ENCODE measurements at regions not wholly inside any gene's neighbourhood (a gene's known extent, or its start where the extent isn't known, plus 50 kb on each side); places are given as distances from the start of the nearest gene placed in this dataset.

DNA sequence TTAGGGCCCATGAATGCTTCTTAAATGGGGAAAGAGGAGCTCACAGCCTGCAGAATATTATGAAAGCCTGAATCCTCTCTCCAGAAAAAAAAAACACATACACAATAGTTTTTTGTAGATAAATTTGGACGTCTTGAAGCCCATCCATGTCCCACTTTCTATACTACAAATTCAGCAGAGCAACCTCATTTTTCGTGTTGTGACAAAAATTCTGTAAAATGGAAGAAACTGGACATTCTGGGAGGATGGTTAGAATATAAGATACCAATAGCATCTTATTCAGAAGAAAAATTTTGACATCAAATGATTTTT is 102.1 kb downstream of the ZNF281 start:
- no peaks in the 10 kb centered on the region for H4K20me1 ChIP-seq (ENCODE audit: insufficient read depth)
- TF ChIP-seq POLR2AphosphoS5 (IDR thresholded peaks at IDR 0.05) (no peak), SMC3 (conservative IDR thresholded peaks at IDR 0.05; ENCODE audit: poor library complexity) (no peak), MXI1 (conservative IDR thresholded peaks at IDR 0.05; ENCODE audit: poor library complexity, severe bottlenecking) (no peak), RAD21 (conservative IDR thresholded peaks at IDR 0.05) (no peak), EZH2 (IDR thresholded peaks at IDR 0.05; ENCODE audit: borderline replicate concordance, insufficient read depth, low read length, poor library complexity, severe bottlenecking) (no peak)
- TF ChIP-seq, protein P1, sequence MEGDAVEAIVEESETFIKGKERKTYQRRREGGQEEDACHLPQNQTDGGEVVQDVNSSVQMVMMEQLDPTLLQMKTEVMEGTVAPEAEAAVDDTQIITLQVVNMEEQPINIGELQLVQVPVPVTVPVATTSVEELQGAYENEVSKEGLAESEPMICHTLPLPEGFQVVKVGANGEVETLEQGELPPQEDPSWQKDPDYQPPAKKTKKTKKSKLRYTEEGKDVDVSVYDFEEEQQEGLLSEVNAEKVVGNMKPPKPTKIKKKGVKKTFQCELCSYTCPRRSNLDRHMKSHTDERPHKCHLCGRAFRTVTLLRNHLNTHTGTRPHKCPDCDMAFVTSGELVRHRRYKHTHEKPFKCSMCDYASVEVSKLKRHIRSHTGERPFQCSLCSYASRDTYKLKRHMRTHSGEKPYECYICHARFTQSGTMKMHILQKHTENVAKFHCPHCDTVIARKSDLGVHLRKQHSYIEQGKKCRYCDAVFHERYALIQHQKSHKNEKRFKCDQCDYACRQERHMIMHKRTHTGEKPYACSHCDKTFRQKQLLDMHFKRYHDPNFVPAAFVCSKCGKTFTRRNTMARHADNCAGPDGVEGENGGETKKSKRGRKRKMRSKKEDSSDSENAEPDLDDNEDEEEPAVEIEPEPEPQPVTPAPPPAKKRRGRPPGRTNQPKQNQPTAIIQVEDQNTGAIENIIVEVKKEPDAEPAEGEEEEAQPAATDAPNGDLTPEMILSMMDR (IDR thresholded peaks at IDR 0.05; ENCODE audit: poor library complexity, severe bottlenecking) = no peak
- TF ChIP-seq, protein P2, sequence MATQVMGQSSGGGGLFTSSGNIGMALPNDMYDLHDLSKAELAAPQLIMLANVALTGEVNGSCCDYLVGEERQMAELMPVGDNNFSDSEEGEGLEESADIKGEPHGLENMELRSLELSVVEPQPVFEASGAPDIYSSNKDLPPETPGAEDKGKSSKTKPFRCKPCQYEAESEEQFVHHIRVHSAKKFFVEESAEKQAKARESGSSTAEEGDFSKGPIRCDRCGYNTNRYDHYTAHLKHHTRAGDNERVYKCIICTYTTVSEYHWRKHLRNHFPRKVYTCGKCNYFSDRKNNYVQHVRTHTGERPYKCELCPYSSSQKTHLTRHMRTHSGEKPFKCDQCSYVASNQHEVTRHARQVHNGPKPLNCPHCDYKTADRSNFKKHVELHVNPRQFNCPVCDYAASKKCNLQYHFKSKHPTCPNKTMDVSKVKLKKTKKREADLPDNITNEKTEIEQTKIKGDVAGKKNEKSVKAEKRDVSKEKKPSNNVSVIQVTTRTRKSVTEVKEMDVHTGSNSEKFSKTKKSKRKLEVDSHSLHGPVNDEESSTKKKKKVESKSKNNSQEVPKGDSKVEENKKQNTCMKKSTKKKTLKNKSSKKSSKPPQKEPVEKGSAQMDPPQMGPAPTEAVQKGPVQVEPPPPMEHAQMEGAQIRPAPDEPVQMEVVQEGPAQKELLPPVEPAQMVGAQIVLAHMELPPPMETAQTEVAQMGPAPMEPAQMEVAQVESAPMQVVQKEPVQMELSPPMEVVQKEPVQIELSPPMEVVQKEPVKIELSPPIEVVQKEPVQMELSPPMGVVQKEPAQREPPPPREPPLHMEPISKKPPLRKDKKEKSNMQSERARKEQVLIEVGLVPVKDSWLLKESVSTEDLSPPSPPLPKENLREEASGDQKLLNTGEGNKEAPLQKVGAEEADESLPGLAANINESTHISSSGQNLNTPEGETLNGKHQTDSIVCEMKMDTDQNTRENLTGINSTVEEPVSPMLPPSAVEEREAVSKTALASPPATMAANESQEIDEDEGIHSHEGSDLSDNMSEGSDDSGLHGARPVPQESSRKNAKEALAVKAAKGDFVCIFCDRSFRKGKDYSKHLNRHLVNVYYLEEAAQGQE (IDR thresholded peaks at IDR 0.05; ENCODE audit: borderline replicate concordance) = no peak
- peaks cover 25% of the 10 kb centered on the region for H3K27me3 ChIP-seq (ENCODE audit: insufficient read depth, low read depth, low read length)
- no peak overlapping the region for H3K4me3 ChIP-seq (ENCODE audit: low read length)
- H3K9me2 ChIP-seq (ENCODE audit: insufficient read depth, low read length) = no peaks in the 10 kb centered on the region
- no peaks in the 10 kb centered on the region for H3K36me3 ChIP-seq (ENCODE audit: insufficient read depth, low read length)
- H3K27ac ChIP-seq (ENCODE audit: low read length) = no peak overlapping the region
- no peaks in the 10 kb centered on the region for H3K9me3 ChIP-seq (ENCODE audit: low read length)
- no peaks in the 10 kb centered on the region for H3F3A ChIP-seq (ENCODE audit: insufficient read depth, low read length, poor library complexity, severe bottlenecking)
- no peaks in the 10 kb centered on the region for H3K79me2 ChIP-seq (replicated peaks; ENCODE audit: insufficient read depth, low read length)
- H2AFZ ChIP-seq (ENCODE audit: low read depth, low read length) = no peak overlapping the region
- no peak overlapping the region for H3K9ac ChIP-seq (ENCODE audit: low read length)
- H3K4me2 ChIP-seq (ENCODE audit: low read length) = no peak overlapping the region

DNA sequence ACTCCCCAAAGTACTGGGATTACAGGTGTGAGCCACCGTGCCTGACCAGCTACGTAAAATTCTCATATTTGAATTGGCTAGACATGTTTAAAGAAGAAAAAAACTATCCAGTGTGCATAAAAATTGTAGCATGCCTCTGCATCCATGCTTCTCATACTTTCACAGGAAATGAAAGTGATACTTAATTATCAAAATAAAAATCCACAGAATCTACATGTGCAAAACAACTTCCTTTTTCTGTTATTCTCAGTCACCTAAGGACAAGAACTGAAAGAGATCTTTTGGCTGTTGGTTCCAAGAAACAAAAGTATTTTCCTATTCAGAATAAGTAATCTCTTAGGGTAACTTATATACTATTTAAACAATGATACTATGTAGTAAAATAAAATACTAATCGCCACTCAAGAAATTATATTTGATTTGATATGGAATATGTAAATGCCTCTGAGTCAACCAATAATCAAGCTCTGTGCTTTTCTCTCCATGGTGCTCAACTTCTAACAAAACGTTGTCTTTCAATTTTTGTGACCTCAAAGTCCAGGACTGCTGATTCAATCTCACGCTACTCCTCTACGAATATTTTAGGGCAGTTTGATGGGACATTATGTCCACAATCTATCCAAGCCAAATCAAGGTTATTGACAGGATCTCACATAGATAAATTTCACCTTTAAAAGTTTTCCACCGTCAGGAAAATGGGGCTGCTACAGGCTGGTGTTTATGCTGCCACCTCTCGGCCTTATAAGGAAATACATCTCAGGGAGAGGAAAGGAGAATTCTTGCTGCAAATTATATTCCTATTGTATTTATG is 102.7 kb downstream of the ZNF281 start:
- Histone ChIP-seq H3F3A (ENCODE audit: insufficient read depth, low read length, poor library complexity, severe bottlenecking) (no peaks in the 10 kb centered on the region), H4K20me1 (ENCODE audit: insufficient read depth) (no peaks in the 10 kb centered on the region), H2AFZ (ENCODE audit: low read depth, low read length) (no peak overlapping the region), H3K9me2 (ENCODE audit: insufficient read depth, low read length) (no peaks in the 10 kb centered on the region), H3K27me3 (ENCODE audit: insufficient read depth, low read depth, low read length) (peaks cover 30% of the 10 kb centered on the region), H3K4me3 (ENCODE audit: low read length) (no peak overlapping the region), H3K9me3 (ENCODE audit: low read length) (no peaks in the 10 kb centered on the region), H3K27ac (ENCODE audit: low read length) (no peak overlapping the region), H3K79me2 (replicated peaks; ENCODE audit: insufficient read depth, low read length) (no peaks in the 10 kb centered on the region), H3K9ac (ENCODE audit: low read length) (no peak overlapping the region), H3K36me3 (ENCODE audit: insufficient read depth, low read length) (no peaks in the 10 kb centered on the region), H3K4me2 (ENCODE audit: low read length) (no peak overlapping the region)
- TF ChIP-seq SMC3 (conservative IDR thresholded peaks at IDR 0.05; ENCODE audit: poor library complexity) = peak; percentile 72
- no peak for TF ChIP-seq TAF1 (IDR thresholded peaks at IDR 0.05; ENCODE audit: low read depth)
- peak; percentile 67 for TF ChIP-seq RAD21 (conservative IDR thresholded peaks at IDR 0.05)
- no peak for TF ChIP-seq POLR2AphosphoS5 (IDR thresholded peaks at IDR 0.05)
- TF ChIP-seq EP300 (conservative IDR thresholded peaks at IDR 0.05; ENCODE audit: poor library complexity, severe bottlenecking) = no peak
- no peak for TF ChIP-seq EZH2 (IDR thresholded peaks at IDR 0.05; ENCODE audit: borderline replicate concordance, insufficient read depth, low read length, poor library complexity, severe bottlenecking)
- no peak for TF ChIP-seq MXI1 (conservative IDR thresholded peaks at IDR 0.05; ENCODE audit: poor library complexity, severe bottlenecking)
- TF ChIP-seq, protein P2 (IDR thresholded peaks at IDR 0.05; ENCODE audit: borderline replicate concordance) = no peak
- TF ChIP-seq, protein P1 (IDR thresholded peaks at IDR 0.05; ENCODE audit: poor library complexity, severe bottlenecking) = peak; percentile 70

Data from neural cell (in vitro differentiated cells).